ACC112 (cell line): ENCODE measurements at regions not wholly inside any gene's neighbourhood (a gene's known extent, or its start where the extent isn't known, plus 50 kb on each side); places are given as distances from the start of the nearest gene placed in this dataset.

Source experiments
- H2AFZ ChIP-seq: fragments of 200-600 bp; sonication (generic); one replicate; pipeline ENCODE4 v1.6.0; 2017; ENCODE audit warnings: antibody characterized with exemption, low read length; ENCODE audit not compliant: unreplicated experiment
- H3K27ac ChIP-seq: fragments of 200-600 bp; sonication (generic); 2 replicates; pipeline ENCODE4 v1.5.1; 2014; ENCODE audit warnings: low read depth, mild to moderate bottlenecking, antibody characterized with exemption, low read length, moderate library complexity
- H3K27me3 ChIP-seq: fragments of 200-600 bp; sonication (generic); 2 replicates; pipeline ENCODE4 v1.6.1; 2014; ENCODE audit warnings: mild to moderate bottlenecking, antibody characterized with exemption, low read length, moderate library complexity, mixed read lengths; ENCODE audit not compliant: insufficient read depth
- H3K36me3 ChIP-seq: fragments of 200-600 bp; sonication (generic); 2 replicates; pipeline ENCODE4 v1.6.1; 2016; ENCODE audit warnings: mild to moderate bottlenecking, antibody characterized with exemption, low read length, moderate library complexity, mixed read lengths; ENCODE audit not compliant: insufficient read depth
- H3K4me1 ChIP-seq: fragments of 200-600 bp; sonication (generic); one replicate; pipeline ENCODE4 v1.6.1; 2016; ENCODE audit warnings: low read length, mixed read lengths; ENCODE audit not compliant: insufficient read depth, unreplicated experiment, control insufficient read depth
- H3K4me3 ChIP-seq: fragments of 200-600 bp; sonication (generic); 2 replicates; pipeline ENCODE4 v1.5.1; 2014; ENCODE audit warnings: mild to moderate bottlenecking, low read depth, low read length
- H3K79me2 ChIP-seq: fragments of 200-600 bp; sonication (generic); one replicate; pipeline ENCODE4 v1.6.0; 2016; ENCODE audit warnings: low read length; ENCODE audit not compliant: control insufficient read depth, unreplicated experiment, insufficient read depth

GRCh38 chr5:114665551-114665950, 303.7 kb downstream of the KCNN2 start:
- Histone ChIP-seq H3K36me3 (no peaks in the 10 kb centered on the region), H3K79me2 (no peaks in the 10 kb centered on the region), H3K4me3 (no peak overlapping the region), H2AFZ (no peak overlapping the region), H3K27me3 (no peaks in the 10 kb centered on the region), H3K27ac (no peak overlapping the region), H3K4me1 (no peaks in the 10 kb centered on the region)

- H3K27ac ChIP-seq: no peak overlapping the region
- H3K4me3 ChIP-seq: no peak overlapping the region
- H3K27me3 ChIP-seq: no peaks in the 10 kb centered on the region
- no peaks in the 10 kb centered on the region for H3K36me3 ChIP-seq
- H3K4me1 ChIP-seq: no peaks in the 10 kb centered on the region
- H2AFZ ChIP-seq: no peak overlapping the region
- H3K79me2 ChIP-seq: no peaks in the 10 kb centered on the region
Observed at GRCh38 chr5:114660791-114661190, 298.9 kb downstream of the KCNN2 start.

GRCh38 chr5:114658194-114658593, 296.3 kb downstream of the KCNN2 start:
- H3K4me1 ChIP-seq: no peaks in the 10 kb centered on the region
- H3K36me3 ChIP-seq: no peaks in the 10 kb centered on the region
- no peak overlapping the region for H2AFZ ChIP-seq
- H3K4me3 ChIP-seq: no peak overlapping the region
- no peak overlapping the region for H3K27ac ChIP-seq
- no peaks in the 10 kb centered on the region for H3K79me2 ChIP-seq
- no peaks in the 10 kb centered on the region for H3K27me3 ChIP-seq

GRCh38 chr5:114657342-114658130, 295.7 kb downstream of the KCNN2 start:
- Histone ChIP-seq H3K4me3 (no peak overlapping the region), H3K36me3 (no peaks in the 10 kb centered on the region), H3K79me2 (no peaks in the 10 kb centered on the region), H2AFZ (no peak overlapping the region), H3K4me1 (no peaks in the 10 kb centered on the region), H3K27ac (no peak overlapping the region), H3K27me3 (no peaks in the 10 kb centered on the region)

- Histone ChIP-seq H3K36me3 (no peaks in the 10 kb centered on the region), H3K4me3 (no peak overlapping the region), H2AFZ (no peak overlapping the region), H3K27ac (no peak overlapping the region), H3K79me2 (no peaks in the 10 kb centered on the region), H3K4me1 (no peaks in the 10 kb centered on the region), H3K27me3 (no peaks in the 10 kb centered on the region)
Observed at GRCh38 chr5:114649878-114650277, 288.0 kb downstream of the KCNN2 start.

- H3K4me3 ChIP-seq: no peak overlapping the region
- H2AFZ ChIP-seq: no peak overlapping the region
- H3K4me1 ChIP-seq: no peaks in the 10 kb centered on the region
- no peaks in the 10 kb centered on the region for H3K79me2 ChIP-seq
- no peak overlapping the region for H3K27ac ChIP-seq
- no peaks in the 10 kb centered on the region for H3K36me3 ChIP-seq
- no peaks in the 10 kb centered on the region for H3K27me3 ChIP-seq
Observed at GRCh38 chr5:114648940-114649339, 287.1 kb downstream of the KCNN2 start.

GRCh38 chr5:114644576-114644975, 282.7 kb downstream of the KCNN2 start:
- H3K79me2 ChIP-seq: no peaks in the 10 kb centered on the region
- H3K36me3 ChIP-seq: no peaks in the 10 kb centered on the region
- no peaks in the 10 kb centered on the region for H3K4me1 ChIP-seq
- H3K27me3 ChIP-seq: no peaks in the 10 kb centered on the region
- H3K27ac ChIP-seq: no peak overlapping the region
- no peak overlapping the region for H3K4me3 ChIP-seq
- no peak overlapping the region for H2AFZ ChIP-seq

- Histone ChIP-seq H3K36me3 (no peaks in the 10 kb centered on the region), H2AFZ (no peak overlapping the region), H3K4me1 (no peaks in the 10 kb centered on the region), H3K79me2 (no peaks in the 10 kb centered on the region), H3K27me3 (no peaks in the 10 kb centered on the region), H3K4me3 (no peak overlapping the region), H3K27ac (no peak overlapping the region)
Observed at GRCh38 chr5:114636271-114636670, 274.4 kb downstream of the KCNN2 start.

GRCh38 chr5:114634967-114635901, 273.4 kb downstream of the KCNN2 start:
- H2AFZ ChIP-seq: no peak overlapping the region

GRCh38 chr5:114634517-114634916, 272.6 kb downstream of the KCNN2 start:
- no peaks in the 10 kb centered on the region for H3K4me1 ChIP-seq
- no peak overlapping the region for H2AFZ ChIP-seq
- H3K27ac ChIP-seq: no peak overlapping the region
- H3K4me3 ChIP-seq: no peak overlapping the region
- H3K36me3 ChIP-seq: no peaks in the 10 kb centered on the region
- no peaks in the 10 kb centered on the region for H3K79me2 ChIP-seq
- H3K27me3 ChIP-seq: no peaks in the 10 kb centered on the region

More at GRCh38 chr5:114634967-114635901, 273.4 kb downstream of the KCNN2 start:
- H3K4me1 ChIP-seq: no peaks in the 10 kb centered on the region
- no peak overlapping the region for H3K27ac ChIP-seq
- no peaks in the 10 kb centered on the region for H3K27me3 ChIP-seq
- H3K4me3 ChIP-seq: no peak overlapping the region
- H3K79me2 ChIP-seq: no peaks in the 10 kb centered on the region
- H3K36me3 ChIP-seq: no peaks in the 10 kb centered on the region
